HT1080 (cell line): ENCODE measurements at regions not wholly inside any gene's neighbourhood (a gene's known extent, or its start where the extent isn't known, plus 50 kb on each side); places are given as distances from the start of the nearest gene placed in this dataset.
"Not testable (repeated sequence)": the region's sequence is repeated elsewhere in the genome, so short reads cannot be mapped to it uniquely, and the experiment has no call there.

Experiments used
- DNase-seq: peaks from one replicate; pipeline ENCODE4 v3.0.0-alpha.2; 2015; ENCODE audit warnings: low read depth

- DNase-seq, result no peak
Observed at GRCh38 chr3:98644168-98644567, 50.8 kb upstream of the CPOX start.

- DNase-seq, result no peak
Observed at GRCh38 chr3:98645039-98645438, 51.6 kb upstream of the CPOX start.

- no peak for DNase-seq
Observed at GRCh38 chr3:98646680-98647079, 53.3 kb upstream of the CPOX start.

GRCh38 chr3:98647197-98647596 lies 53.8 kb upstream of the CPOX start:
- DNase-seq, result no peak

- no peak for DNase-seq
Observed at GRCh38 chr3:98650971-98651779, 57.8 kb upstream of the CPOX start.

GRCh38 chr3:98651780-98652077 lies 58.3 kb upstream of the CPOX start:
- no peak for DNase-seq

- DNase-seq, result peak; percentile 52
Observed at GRCh38 chr3:98655666-98656065, 62.3 kb upstream of the CPOX start.

GRCh38 chr3:98657457-98657856 lies 64.0 kb upstream of the CPOX start:
- no peak for DNase-seq

GRCh38 chr3:98662699-98663098 lies 69.3 kb upstream of the CPOX start:
- DNase-seq, result no peak

DNA sequence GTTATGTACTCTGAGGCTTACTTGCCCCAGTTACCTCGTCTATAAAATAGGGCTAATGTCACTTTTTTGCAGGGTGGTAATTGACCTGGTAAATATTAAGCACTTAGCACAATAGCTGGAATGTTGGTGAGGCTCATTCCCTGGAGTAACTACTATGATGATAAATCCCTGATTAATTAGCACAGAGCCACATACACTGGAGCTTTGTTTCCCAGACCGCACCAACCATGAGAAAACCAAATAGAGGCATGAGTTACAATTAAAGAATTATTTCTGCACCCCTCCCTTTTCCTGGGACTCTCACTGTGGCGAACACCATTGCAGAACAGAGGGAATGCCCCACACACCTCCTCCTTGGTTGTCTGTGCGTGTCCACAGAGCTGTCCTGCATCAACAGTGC lies 76.6 kb upstream of the CPOX start:
- no peak for DNase-seq

- DNase-seq, result no peak
Observed at GRCh38 chr3:98679986-98680385, 83.2 kb upstream of the ST3GAL6 start.

GRCh38 chr3:98680723-98681122 lies 82.4 kb upstream of the ST3GAL6 start:
- peak; percentile 84 for DNase-seq

- DNase-seq, result no peak
Observed at GRCh38 chr3:98681486-98681885, 81.7 kb upstream of the ST3GAL6 start.

DNA sequence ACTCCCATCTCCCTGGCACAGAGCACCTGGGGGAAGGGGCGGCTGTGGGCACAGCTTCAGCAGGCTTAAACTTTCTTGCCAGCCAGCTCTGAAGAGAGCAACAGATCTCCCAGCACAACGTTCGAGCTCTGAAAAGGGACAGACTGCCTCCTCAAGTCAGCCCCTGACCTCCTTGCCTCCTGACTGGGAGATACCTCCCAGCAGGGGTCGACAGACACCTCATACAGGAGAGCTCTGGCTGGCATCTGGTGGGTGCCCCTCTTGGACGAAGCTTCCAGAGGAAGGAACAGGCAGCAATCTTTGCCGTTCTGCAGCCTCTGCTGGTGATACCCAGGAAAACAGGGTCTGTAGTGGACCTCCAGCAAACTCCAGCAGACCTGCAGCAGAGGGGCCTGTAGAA lies 80.7 kb upstream of the ST3GAL6 start:
- not testable (repeated sequence) for DNase-seq

- DNase-seq, result no peak
Observed at GRCh38 chr3:98688363-98688762, 74.8 kb upstream of the ST3GAL6 start.

- peak; percentile 34 for DNase-seq
Observed at GRCh38 chr3:98690876-98691275, 72.3 kb upstream of the ST3GAL6 start.

DNA sequence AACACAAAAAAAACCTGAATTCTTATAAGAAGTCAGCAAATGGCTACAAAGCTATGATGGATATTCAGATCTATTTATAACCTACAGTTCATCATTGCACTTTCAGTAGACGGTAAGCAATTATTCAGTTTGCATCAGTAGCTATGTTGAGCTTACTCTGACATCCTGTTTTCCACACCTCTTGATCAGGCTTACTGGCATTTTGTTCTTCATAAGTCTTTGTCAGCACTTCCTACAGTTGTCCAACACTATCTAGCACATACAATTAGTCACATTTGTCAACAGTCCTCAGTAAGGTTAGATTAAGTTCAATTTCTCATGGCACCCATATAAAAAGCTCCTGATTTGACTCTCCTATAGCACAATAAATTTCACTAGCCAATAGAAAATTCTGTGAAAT lies 71.2 kb upstream of the ST3GAL6 start:
- no peak for DNase-seq

DNA sequence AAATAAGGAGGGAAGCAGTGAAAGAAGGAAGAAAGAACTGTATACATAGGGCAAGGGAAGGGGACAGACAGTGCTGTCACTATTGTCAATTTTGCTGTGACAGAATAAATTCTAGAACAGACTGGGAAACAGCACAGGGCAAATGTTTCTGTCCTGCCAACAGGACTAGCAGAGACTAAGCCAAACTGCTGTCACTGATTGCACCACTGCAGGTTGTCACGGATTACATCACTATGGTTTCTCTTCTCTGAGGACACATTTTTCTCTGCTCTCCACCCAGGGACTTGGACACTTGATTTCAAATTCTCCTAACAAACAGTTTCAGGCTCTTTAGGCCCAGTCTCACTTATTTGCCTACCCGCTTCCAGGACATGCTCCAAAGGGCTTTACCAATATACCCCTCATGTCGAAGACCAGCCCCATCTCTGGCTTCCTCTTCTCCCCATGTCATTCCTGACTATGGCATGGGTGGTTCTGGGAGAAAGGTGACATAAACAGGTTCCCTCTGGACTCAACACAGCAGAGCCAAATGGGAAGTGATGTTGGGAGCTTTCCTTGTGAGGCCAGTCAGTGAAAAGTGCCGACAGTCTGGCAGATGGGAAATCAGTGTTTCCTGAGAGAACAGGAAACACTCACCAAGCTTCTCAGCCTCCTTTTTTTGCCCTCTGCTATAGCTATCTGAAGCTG lies 70.2 kb upstream of the ST3GAL6 start:
- DNase-seq, result no peak

GRCh38 chr3:98695796-98696195 lies 67.3 kb upstream of the ST3GAL6 start:
- no peak for DNase-seq

GRCh38 chr3:98696296-98696695 lies 66.8 kb upstream of the ST3GAL6 start:
- not testable (repeated sequence) for DNase-seq

GRCh38 chr3:98697225-98697624 lies 65.9 kb upstream of the ST3GAL6 start:
- DNase-seq, result no peak

DNA sequence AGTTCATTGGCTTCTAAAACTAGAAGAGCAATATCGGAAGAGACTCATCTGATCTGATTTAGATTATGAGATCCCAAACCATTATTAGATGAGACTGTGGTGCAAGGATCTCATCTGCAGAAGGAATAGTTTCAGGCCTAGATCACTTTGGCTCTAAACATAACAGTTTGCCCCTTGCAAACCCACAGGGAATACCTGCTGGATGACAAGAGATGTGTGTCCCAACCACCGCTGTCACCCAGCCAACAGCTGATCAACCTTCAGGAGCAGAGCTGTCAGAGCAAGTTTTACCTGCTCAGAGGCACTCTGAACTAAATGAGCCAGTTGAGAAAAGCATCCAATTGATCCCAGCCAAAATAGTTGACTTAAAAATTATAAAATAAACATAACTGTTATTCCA lies 64.0 kb upstream of the ST3GAL6 start:
- no peak for DNase-seq

GRCh38 chr3:98701071-98701675 lies 62.0 kb upstream of the ST3GAL6 start:
- DNase-seq, result no peak
